K562 (cell line): ENCODE measurements at regions not wholly inside any gene's neighbourhood (a gene's known extent, or its start where the extent isn't known, plus 50 kb on each side); places are given as distances from the start of the nearest gene placed in this dataset.

Experiments used
- ATAC-seq: fragments of 200-7000 bp; cut with Tn5 transposase; 3 replicates; pipeline ENCODE4 v1.9.1; 2020; ENCODE audit warnings: moderate library complexity
- BruUV-seq: library from RNA; stranded (reverse); fragments of 400-500 nt; replicated peaks from 2 replicates; lab custom pipeline; 2021; lab: Mats Ljungman, UMichigan
- CTCF ChIA-PET: fragments of 300-600 bp; formaldehyde crosslinking; extraction: SDS; loops from one replicate; lab custom pipeline; 2021; ENCODE audit warnings: low intra/inter-chr PET ratio; lab: Yijun Ruan, JAX
- POLR2A ChIA-PET: fragments of 300-600, 350-650 bp; sonication (Branson Sonifier 250); formaldehyde crosslinking; extraction: SDS; loops from one replicate; lab custom pipeline; 2021; ENCODE audit warnings: antibody characterized with exemption, inconsistent platforms; lab: Yijun Ruan, JAX
- DNase-seq, 4 experiments: peaks; one replicate each; pipeline versions ENCODE4 v3.0.0 to v3.0.0-alpha.2; 2011 to 2018; ENCODE audit warnings: low spot score in 3 of 4, mixed read lengths in 3 of 4; ENCODE audit errors: extremely low read depth in 1 of 4
- FAIRE-seq: peaks from 2 replicates; lab custom pipeline; 2011; peaks lifted over from hg19 to GRCh38; lab: Jason Lieb, UNC
- H2AFZ ChIP-seq: 2 replicates; pipeline ENCODE4 v1.6.0; 2011; ENCODE audit warnings: low read depth, low read length, control low read depth, inconsistent platforms
- H3K27ac ChIP-seq: fragments of 200-600 bp; 3 replicates; pipeline ENCODE4 v1.8.0; 2011; ENCODE audit warnings: low read depth, mild to moderate bottlenecking, control low read depth, inconsistent platforms, low read length, moderate library complexity, mixed read lengths; ENCODE audit errors: extremely low read depth
- H3K27me3 ChIP-seq, 2 experiments: fragments of 300-600 bp in 1 of 2; 2 replicates in 1 of 2; 3 replicates in 1 of 2; pipeline versions ENCODE4 v1.6.0 to v1.8.0; 2011; ENCODE audit warnings: inconsistent platforms in 2 of 2, low read length in 2 of 2, mild to moderate bottlenecking in 1 of 2, mixed read lengths in 1 of 2, moderate library complexity in 1 of 2; ENCODE audit not compliant: control insufficient read depth in 2 of 2, insufficient read depth in 2 of 2
- H3K36me3 ChIP-seq: fragments of 300-600 bp; 3 replicates; pipeline ENCODE4 v1.8.0; 2011; ENCODE audit warnings: mild to moderate bottlenecking, low read length, inconsistent platforms; ENCODE audit not compliant: control insufficient read depth, insufficient read depth
- H3K4me1 ChIP-seq, 2 experiments: fragments of 200-600 bp in 1 of 2; replicated peaks in 1 of 2; 2 replicates in 1 of 2; 3 replicates in 1 of 2; pipeline versions ENCODE4 v1.5.1 to v1.8.0; 2011; ENCODE audit warnings: inconsistent platforms in 2 of 2, low read length in 2 of 2, mild to moderate bottlenecking in 1 of 2, mixed read lengths in 1 of 2, moderate library complexity in 1 of 2; ENCODE audit not compliant: control insufficient read depth in 2 of 2, insufficient read depth in 2 of 2
- H3K4me2 ChIP-seq: 2 replicates; pipeline ENCODE4 v1.6.1; 2011; ENCODE audit warnings: low read length, control low read depth, inconsistent platforms, mixed read lengths; ENCODE audit not compliant: insufficient read depth
- H3K4me3 ChIP-seq: fragments of 200-600 bp; sonication (generic), shearing (Covaris generic); 2 replicates; pipeline ENCODE4 v1.5.1; 2016; ENCODE audit warnings: control low read depth, inconsistent platforms
- H3K79me2 ChIP-seq: fragments of 200-600 bp; 3 replicates; pipeline ENCODE4 v1.8.0; 2011; ENCODE audit warnings: low read length, inconsistent platforms; ENCODE audit not compliant: control insufficient read depth, insufficient read depth
- H3K9ac ChIP-seq, 2 experiments: 2 replicates each; pipeline versions ENCODE4 v1.6.0 to v1.6.1; 2011; ENCODE audit warnings: low read depth in 2 of 2, low read length in 2 of 2, control low read depth in 1 of 2, inconsistent platforms in 1 of 2, mild to moderate bottlenecking in 1 of 2, mixed read lengths in 1 of 2; ENCODE audit not compliant: insufficient read depth in 1 of 2
- H3K9me1 ChIP-seq: one replicate; pipeline ENCODE4 v1.6.0; 2011; ENCODE audit warnings: inconsistent platforms, mild to moderate bottlenecking, low read length, moderate library complexity; ENCODE audit not compliant: control insufficient read depth, insufficient read depth
- H3K9me3 ChIP-seq: replicated peaks from 2 replicates; pipeline ENCODE4 v1.5.1; 2011; ENCODE audit warnings: low read depth, low read length, inconsistent platforms; ENCODE audit not compliant: control insufficient read depth, insufficient read depth
- H4K20me1 ChIP-seq: replicated peaks from 2 replicates; pipeline ENCODE4 v1.6.1; 2011; ENCODE audit warnings: low read length, inconsistent platforms, mixed read lengths; ENCODE audit not compliant: control insufficient read depth, insufficient read depth
- E2F6 ChIP-seq, 2 experiments: IDR thresholded peaks; 2 replicates each; pipeline ENCODE4 v1.6.1; 2011; ENCODE audit warnings: borderline replicate concordance in 1 of 2, control low read depth in 1 of 2, low read depth in 1 of 2, low read length in 1 of 2, mild to moderate bottlenecking in 1 of 2, mixed read lengths in 1 of 2, moderate library complexity in 1 of 2; ENCODE audit not compliant: insufficient read depth in 1 of 2, insufficient read length in 1 of 2, poor library complexity in 1 of 2, severe bottlenecking in 1 of 2; ENCODE audit errors: extremely low read depth in 1 of 2
- L3MBTL2 ChIP-seq: fragments of 450-650 bp; IDR thresholded peaks from 2 replicates; pipeline ENCODE4 v1.6.1; 2016; ENCODE audit warnings: mild to moderate bottlenecking, moderate library complexity
- NFIX ChIP-seq: fragments of 250-450 bp; sonication (Bioruptor Pico); IDR thresholded peaks from 2 replicates; pipeline ENCODE4 v1.4.0; 2020; ENCODE audit warnings: low read depth, mild to moderate bottlenecking, moderate library complexity
- POLR2H ChIP-seq: IDR thresholded peaks from 2 replicates; pipeline ENCODE4 v1.6.1; 2016; ENCODE audit warnings: missing genetic modification characterization, low read depth, mild to moderate bottlenecking, control low read depth, missing compliant biosample characterization, moderate library complexity
- REST ChIP-seq, 2 experiments: fragments of 450-650 bp; formaldehyde crosslinking in 1 of 2; IDR thresholded peaks; 2 replicates each; pipeline versions ENCODE4 v1.4.0 to v1.6.1; 2014 to 2020; ENCODE audit warnings: mild to moderate bottlenecking in 2 of 2, borderline replicate concordance in 1 of 2, low read depth in 1 of 2
- WGBS: fragments of 100-300 bp; shearing (Covaris generic); methylation state at CpG from one replicate; pipeline ENCODE4 v1.1.6; 2016; ENCODE audit warnings: low coverage, mixed read lengths; ENCODE audit not compliant: insufficient coverage; ENCODE audit errors: missing lambda C conversion rate; 5-methylcytosine and 5-hydroxymethylcytosine counted together
- in situ Hi-C: fragments of 300-500 bp; cut with MboI; formaldehyde crosslinking; loops from 4 replicates; pipeline ENCODE4 v1.15.0; 2018; ENCODE audit warnings: inconsistent platforms, mixed read lengths
- intact Hi-C: fragments of 100-400 bp; cut with micrococcal nuclease; formaldehyde crosslinking; loops from 2 replicates; pipeline ENCODE4 v1.14.2; 2022

GRCh38 chr18:10353791-10354190 lies 100.6 kb upstream of the APCDD1 start (continued):
- TF ChIP-seq POLR2H = no peak
- TF ChIP-seq, all 486 proteins: peak for 0

GRCh38 chr18:10354241-10354811 lies 100.1 kb upstream of the APCDD1 start:
- H4K20me1 ChIP-seq = no peaks in the 10 kb centered on the region
- no peak for TF ChIP-seq L3MBTL2
- TF ChIP-seq NFIX (CRISPR knock-in tag) = no peak
- no peak for TF ChIP-seq E2F6 (IDR thresholded peaks at IDR 0.05; ENCODE audit: borderline replicate concordance in 1 of 2, extremely low read depth in 1 of 2, insufficient read depth in 1 of 2, insufficient read length in 1 of 2, low read depth in 1 of 2, low read length in 1 of 2, poor library complexity in 1 of 2, severe bottlenecking in 1 of 2)
- no peak for TF ChIP-seq REST (IDR thresholded peaks at IDR 0.05; ENCODE audit: borderline replicate concordance)
- no peak for TF ChIP-seq REST (CRISPR knock-in tag; IDR thresholded peaks at IDR 0.05; ENCODE audit: low read depth)
- H3K79me2 ChIP-seq = no peaks in the 10 kb centered on the region
- H3K9me1 ChIP-seq = no peaks in the 10 kb centered on the region
- in situ Hi-C loops = no loop called here
- FAIRE-seq (no peak), ATAC-seq (no peak), DNase-seq (no peak)
- no peak overlapping the region for H2AFZ ChIP-seq
- no peak overlapping the region for H3K27ac ChIP-seq
- no peaks in the 10 kb centered on the region for H3K4me1 ChIP-seq
- POLR2A ChIA-PET = no interaction called here
- BruUV-seq = no TSS peak
- WGBS = 0% methylated on average over 1 of the region's 1 CpG
- H3K9me3 ChIP-seq = peaks cover 3% of the 10 kb centered on the region; the same call in 1 of the 2 replicates
- no peak overlapping the region for H3K4me3 ChIP-seq
- CTCF ChIA-PET = no interaction called here
- intact Hi-C loops = no loop called here
- no peaks in the 10 kb centered on the region for H3K36me3 ChIP-seq
- no peak overlapping the region for H3K9ac ChIP-seq
- no peak overlapping the region for H3K4me2 ChIP-seq
- H3K27me3 ChIP-seq = peaks cover 0 to 18% of the 10 kb centered on the region in 2 experiments; a peak in 2 of 5 replicates
